HG02973 (cell line): ENCODE measurements at regions not wholly inside any gene's neighbourhood (a gene's known extent, or its start where the extent isn't known, plus 50 kb on each side); places are given as distances from the start of the nearest gene placed in this dataset.

Experiments
- ATAC-seq: cut with Tn5 transposase; IDR thresholded peaks from one replicate; pipeline ENCODE4 v1.9.1; 2021; ENCODE audit warnings: moderate library complexity; ENCODE audit not compliant: unreplicated experiment

DNA sequence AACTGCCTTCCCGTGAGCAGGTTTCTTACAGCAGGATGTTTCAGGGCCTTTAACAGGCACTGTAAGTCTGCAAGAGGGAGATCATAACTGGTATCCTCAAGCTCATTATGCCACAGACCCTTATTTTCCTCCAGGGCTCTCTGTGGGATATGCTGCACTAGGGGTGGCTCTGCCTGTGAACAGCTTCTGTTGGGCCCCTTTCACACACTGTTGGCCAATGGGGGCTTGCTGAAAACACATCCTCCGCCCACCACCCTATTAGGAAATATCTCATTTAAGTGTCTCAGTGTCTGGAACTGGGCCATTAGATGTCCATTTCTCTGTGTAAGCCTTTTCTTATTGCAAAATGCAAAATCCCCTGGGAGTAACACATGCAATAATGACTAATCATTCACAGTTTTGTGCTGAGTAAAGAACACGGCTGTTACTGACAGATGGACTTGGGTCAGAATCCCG is 414.3 kb upstream of the HS6ST1 start:
- no peak for ATAC-seq

DNA sequence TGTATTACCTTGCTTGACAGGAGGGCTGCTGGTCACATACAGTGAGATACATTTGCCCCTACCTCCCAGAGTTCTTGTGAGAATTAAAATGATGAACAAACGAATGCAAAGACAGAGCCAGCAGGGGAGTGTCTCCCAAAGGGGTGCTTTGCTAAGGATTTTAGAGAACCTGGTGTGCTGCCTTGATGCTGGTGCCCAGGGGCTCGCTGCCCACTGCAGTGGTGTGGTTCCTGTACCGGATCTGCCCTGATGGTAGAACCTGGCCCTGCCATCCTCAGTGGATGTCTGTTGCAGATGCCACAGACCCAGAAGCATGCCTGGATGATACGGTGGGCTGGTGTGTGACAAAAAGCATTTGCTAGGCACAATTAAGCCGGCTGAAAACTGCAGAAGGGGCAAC is 414.8 kb upstream of the HS6ST1 start:
- no peak for ATAC-seq

GRCh38 chr2:128734521-128735295 is 416.0 kb upstream of the HS6ST1 start:
- ATAC-seq, result no peak

DNA sequence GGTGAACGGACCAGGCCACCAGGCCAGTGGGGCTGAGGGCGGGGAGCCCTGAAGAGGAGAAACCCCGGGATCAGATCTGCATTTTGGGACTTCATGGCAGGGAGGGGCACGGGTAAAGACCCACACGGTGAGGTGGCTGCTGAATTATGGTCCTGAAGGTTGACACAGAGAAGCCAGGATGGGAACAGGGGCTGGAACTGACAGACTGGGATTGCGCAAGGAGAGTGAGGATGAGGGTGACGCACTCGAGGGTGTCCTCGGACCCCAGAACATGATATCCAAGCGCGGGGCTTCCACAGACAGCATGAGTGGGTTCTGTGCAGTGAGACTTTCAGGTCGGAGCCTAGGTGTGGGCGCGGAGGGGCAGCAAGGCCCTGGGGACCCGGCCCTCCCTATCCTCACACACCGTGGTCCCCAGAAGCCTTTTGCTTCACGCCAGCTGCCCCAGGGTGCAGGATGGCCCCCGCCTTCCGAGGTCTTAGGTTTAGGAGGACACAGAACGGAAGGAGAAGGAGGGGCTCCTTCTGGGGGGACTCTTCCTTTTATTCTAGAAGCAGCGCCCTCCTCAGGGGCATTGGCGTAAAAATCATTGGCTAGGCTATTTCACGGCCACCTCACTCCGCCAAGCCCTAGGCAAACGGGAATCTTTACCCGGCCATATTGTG is 416.8 kb upstream of the HS6ST1 start:
- no peak for ATAC-seq

DNA sequence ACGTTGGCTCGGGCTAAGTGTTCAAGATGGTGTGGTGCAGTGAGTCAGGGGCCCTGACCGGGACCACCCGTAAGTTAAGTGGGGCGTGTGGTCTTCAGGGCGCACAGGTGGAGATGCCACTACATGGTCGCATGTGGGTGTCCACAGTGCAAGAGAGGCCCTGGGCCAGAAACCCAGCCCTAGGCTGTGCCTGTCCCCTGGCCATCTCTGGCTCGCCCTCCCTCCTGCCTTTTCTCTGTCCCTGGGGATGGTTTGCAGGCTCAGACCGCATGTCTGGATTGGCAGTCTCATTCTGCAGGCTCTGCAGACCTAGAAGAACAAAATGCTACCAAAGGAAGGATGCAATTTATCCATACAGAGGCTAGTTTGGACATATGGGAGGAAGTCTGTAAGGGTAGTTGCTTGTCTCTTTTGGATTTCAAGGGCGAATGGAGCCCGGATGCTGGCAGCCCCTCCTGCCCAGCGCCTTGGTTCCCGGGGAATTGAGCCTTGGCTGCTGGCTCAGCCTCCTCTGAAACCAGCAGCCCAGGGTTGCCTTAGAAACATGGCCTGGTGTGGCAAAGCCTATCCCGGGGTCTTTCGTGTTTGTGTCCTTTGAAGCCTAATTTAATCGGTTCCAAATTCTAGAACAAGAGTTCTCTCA is 417.5 kb upstream of the HS6ST1 start:
- no peak for ATAC-seq

- no peak for ATAC-seq
These were observed 418.2 kb upstream of the HS6ST1 start for GRCh38 chr2:128736689-128737545.

GRCh38 chr2:128737546-128737826 is 418.8 kb upstream of the HS6ST1 start:
- no peak for ATAC-seq

DNA sequence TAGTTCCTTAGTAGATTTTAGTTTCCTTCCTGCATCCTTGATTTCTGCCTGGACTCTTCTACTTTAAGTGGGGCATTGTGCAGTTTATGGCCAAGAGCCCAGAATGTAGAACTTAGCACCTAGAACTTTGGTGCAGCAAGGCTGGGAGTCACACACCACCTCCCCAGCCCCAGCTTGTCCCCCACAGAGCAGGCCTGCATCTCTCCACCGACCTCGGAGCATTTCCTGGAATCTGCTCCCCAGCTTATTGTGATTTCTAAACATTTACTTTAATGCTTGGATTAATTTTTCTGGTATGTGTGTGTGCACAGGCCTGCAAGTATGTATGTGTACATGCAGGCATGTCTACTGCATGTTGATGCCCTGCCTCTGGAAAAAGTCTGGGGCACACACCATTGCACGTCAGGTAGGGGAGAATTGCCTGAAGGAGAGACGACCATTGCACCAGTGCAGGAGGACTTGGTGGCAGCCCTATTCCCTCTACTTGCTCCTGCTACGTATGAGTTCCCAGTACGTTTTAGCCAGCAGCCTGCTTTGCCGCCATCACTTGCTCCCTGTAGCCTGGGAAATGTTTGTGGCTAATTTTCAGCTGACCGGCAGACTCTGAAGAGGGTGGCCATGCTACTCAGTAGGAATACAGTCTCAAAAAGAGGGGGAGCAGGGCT is 419.9 kb upstream of the HS6ST1 start:
- ATAC-seq, result no peak

DNA sequence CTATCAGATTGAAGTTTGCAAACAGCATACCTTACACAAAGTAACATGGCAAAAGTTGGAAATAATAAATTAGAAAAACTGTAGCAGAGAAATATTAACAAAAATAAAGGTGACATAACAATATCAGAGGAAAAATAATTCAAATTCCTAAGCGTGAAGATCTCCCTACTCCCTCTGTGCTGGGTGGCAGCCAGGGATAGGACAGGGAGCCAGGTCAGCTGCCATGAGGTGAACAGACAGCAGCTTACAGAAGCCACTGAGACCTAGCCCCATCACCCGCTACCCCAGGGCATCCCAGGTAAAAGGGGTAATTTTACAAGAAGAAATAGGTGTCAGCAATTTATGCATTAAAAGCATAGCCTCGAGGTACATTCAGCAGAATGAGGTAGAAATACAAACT is 423.8 kb upstream of the HS6ST1 start:
- ATAC-seq, result no peak

DNA sequence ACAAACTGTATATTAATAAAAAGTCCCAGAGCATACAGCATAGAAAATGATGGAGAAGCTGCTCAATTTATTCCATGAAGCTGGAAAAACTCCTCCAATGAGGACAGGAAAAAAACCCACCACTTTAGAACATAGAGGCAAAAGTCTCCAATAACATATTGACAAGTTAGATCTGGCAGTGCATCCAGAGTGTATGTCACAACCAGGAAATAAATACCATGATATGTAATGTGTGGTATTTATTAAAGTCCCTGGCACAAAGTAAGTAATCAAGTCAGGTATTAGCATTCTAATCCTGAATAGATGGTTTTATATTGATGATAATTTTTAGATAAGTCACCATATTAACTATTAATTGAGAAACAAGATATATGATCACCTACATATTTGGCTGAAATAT is 427.3 kb upstream of the HS6ST1 start:
- no peak for ATAC-seq

DNA sequence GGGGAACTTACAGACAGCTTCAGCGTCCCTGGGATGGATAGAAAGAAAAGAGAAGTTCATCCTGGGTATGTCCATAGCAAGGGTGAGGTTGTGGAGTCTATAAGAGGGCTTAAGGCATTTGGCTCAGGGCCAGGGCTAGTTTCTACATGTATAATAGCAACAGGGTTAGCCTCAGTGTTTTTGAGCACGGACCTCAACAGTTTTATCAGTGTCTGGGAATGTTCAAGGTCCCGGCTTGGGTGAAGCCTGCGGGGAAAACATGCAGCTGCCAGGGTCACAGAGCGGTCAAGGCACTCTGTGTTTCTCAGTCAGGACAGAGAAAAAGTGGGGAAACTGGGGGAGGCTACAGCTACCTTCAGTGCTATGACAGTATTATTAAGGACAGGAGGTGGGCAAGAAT is 427.7 kb upstream of the HS6ST1 start:
- ATAC-seq, result no peak

DNA sequence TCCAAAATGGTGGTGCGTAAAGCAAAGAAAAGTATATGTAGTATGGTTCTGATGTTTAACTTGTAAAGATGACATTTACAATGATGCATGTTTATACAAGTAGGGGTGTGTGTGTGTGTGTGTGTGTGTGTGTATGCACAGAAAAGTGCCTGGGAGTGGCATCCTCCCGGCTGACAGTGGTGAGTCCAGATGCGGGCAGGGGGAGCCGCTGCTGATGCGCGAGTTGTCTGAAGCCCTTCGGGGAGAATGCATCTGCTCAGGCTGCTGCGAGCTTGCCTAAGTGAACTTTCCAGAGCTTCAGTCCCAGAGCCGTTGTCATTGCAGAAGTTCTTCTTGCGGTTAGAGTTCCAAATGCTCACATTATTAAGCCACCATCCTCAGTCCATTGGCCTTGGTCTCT is 429.7 kb upstream of the HS6ST1 start:
- ATAC-seq, result no peak

GRCh38 chr2:128748835-128749605 is 430.4 kb upstream of the HS6ST1 start:
- no peak for ATAC-seq

GRCh38 chr2:128750328-128751165 is 431.9 kb upstream of the HS6ST1 start:
- no peak for ATAC-seq

GRCh38 chr2:128751746-128752145 is 433.1 kb upstream of the HS6ST1 start:
- no peak for ATAC-seq

DNA sequence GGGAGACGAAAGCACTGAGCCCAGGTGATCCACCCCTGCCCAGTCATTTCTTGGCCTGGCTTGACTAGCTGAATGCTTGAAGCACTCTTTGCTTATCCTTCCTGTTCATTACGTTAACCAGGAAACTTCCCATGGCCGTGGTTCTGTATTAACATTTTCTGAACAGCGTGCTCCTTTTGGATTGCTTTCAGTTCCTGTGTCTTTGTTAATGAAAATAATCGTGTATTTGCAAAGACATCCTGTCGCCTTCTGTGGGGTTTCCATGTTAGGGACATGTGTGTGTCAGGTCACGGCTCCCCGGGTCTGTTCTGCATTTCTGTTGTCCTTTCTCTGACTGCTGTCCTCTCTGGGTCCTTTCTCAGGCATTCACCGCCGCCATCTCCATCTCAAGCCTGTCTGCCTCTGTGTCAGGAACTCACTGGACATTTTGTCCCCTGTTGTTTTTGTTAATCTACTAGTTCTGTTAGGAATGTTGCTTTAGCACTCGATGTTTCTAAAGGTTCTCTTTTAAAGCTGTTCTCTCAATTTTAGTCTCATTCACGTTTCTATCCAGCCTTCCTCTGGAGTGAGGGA is 434.1 kb upstream of the HS6ST1 start:
- ATAC-seq, result no peak

GRCh38 chr2:128753321-128753720 is 434.7 kb upstream of the HS6ST1 start:
- ATAC-seq, result no peak

DNA sequence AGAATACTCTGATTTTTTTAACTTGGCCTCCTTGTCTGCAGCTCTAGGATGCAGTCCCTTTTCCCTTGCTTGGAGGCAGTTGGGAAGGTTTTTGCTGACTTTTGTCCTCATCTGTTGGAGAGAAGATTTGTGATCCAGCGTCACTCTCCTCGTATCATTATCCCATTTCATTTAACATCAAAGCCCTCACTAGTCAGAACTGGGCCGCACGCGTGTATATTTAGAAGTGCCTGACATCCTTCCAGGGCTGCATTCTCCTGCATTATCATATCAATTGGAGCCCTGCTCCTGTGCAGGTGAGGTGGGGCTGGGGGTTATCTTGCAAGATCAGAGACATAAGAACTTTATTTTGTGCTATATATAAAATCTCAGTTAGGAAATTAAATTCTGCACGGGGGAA is 435.1 kb upstream of the HS6ST1 start:
- ATAC-seq, result no peak

DNA sequence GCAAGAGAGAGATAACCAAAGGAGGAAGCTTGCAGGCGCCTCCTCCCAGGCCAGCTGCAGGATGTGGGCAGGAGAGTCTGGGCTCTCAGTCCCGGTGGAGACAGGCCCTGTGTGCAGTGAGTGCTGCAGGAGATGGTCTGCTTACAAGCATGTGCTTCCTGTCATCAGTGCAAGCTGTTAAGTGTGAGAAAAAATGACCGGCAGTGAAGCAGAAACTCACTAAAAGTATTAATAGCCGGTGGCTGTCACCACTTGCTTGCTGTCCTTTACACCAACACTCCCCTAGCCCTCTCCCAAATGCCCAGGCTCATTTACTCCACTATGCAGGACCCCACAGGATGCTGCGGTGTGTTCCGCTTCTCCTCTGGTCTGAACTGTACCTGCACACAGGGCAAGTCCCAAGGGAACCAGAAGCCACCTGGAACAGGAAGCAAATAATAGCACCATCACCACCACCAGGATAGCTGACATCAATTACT is 435.6 kb upstream of the HS6ST1 start:
- peak; percentile 86 for ATAC-seq
